ENCODE measurements at regions not wholly inside any gene's neighbourhood (a gene's known extent, or its start where the extent isn't known, plus 50 kb on each side); places are given as distances from the start of the nearest gene placed in this dataset.

GRCh38 chr3:3403700-3404099 lies 224.2 kb upstream of the CRBN start:
- H3K27ac Mint-ChIP-seq: no peak overlapping the region
- intact Hi-C loops (cut with micrococcal nuclease): no loop called here
- peaks cover 5% of the 10 kb centered on the region for H3K36me3 Mint-ChIP-seq (ENCODE audit: low read depth)
- H3K9me3 Mint-ChIP-seq: peaks cover 7% of the 10 kb centered on the region
- ATAC-seq: no peak
- no peak overlapping the region for H3K4me3 Mint-ChIP-seq
- CTCF ChIA-PET: no interaction called here
- peaks cover 1% of the 10 kb centered on the region for H3K27me3 Mint-ChIP-seq
- POLR2A ChIA-PET: no interaction called here
- DNase-seq: no peak
- TF ChIP-seq CTCF (IDR thresholded peaks at IDR 0.05): no peak
- H3K4me1 Mint-ChIP-seq (ENCODE audit: low read depth): no peaks in the 10 kb centered on the region

GRCh38 chr3:3392946-3393345 lies 213.5 kb upstream of the CRBN start:
- intact Hi-C loops (cut with micrococcal nuclease): no loop called here

GRCh38 chr3:3383461-3383860 lies 204.0 kb upstream of the CRBN start:
- Mint-ChIP-seq H3K36me3 (ENCODE audit: low read depth) (no peaks in the 10 kb centered on the region), H3K4me1 (ENCODE audit: low read depth) (no peaks in the 10 kb centered on the region), H3K27ac (no peak overlapping the region), H3K9me3 (no peaks in the 10 kb centered on the region), H3K4me3 (no peak overlapping the region), H3K27me3 (no peaks in the 10 kb centered on the region)
- TF ChIP-seq CTCF (IDR thresholded peaks at IDR 0.05): no peak
- intact Hi-C loops (cut with micrococcal nuclease): no loop called here
- ChIA-PET POLR2A (no interaction called here), CTCF (no interaction called here)
- no peak for DNase-seq
- no peak for ATAC-seq

More at GRCh38 chr3:3392946-3393345, 213.5 kb upstream of the CRBN start:
- no peak overlapping the region for H3K27ac Mint-ChIP-seq
- no peak for ATAC-seq
- DNase-seq: no peak
- no peak overlapping the region for H3K4me3 Mint-ChIP-seq
- H3K9me3 Mint-ChIP-seq: peaks cover 2% of the 10 kb centered on the region
- no peaks in the 10 kb centered on the region for H3K4me1 Mint-ChIP-seq (ENCODE audit: low read depth)
- ChIA-PET CTCF (no interaction called here), POLR2A (no interaction called here)
- H3K36me3 Mint-ChIP-seq (ENCODE audit: low read depth): no peaks in the 10 kb centered on the region
- H3K27me3 Mint-ChIP-seq: no peaks in the 10 kb centered on the region
- TF ChIP-seq CTCF (IDR thresholded peaks at IDR 0.05): no peak

GRCh38 chr3:3372210-3372777 lies 192.8 kb upstream of the CRBN start:
- no peak for TF ChIP-seq CTCF (IDR thresholded peaks at IDR 0.05)
- peaks cover 16% of the 10 kb centered on the region for H3K9me3 Mint-ChIP-seq

GRCh38 chr3:3368306-3368705 lies 188.8 kb upstream of the CRBN start:
- ChIA-PET CTCF (no interaction called here), POLR2A (interaction anchor here (0.6 kb wide), 1 partner anchor 1709 kb away, joined by 3 read pairs; no protein-coding TSS in a partner anchor)
- no peak overlapping the region for H3K27ac Mint-ChIP-seq
- no peak for ATAC-seq
- H3K27me3 Mint-ChIP-seq: no peaks in the 10 kb centered on the region
- intact Hi-C loops (cut with micrococcal nuclease): no loop called here
- H3K4me1 Mint-ChIP-seq (ENCODE audit: low read depth): no peaks in the 10 kb centered on the region
- H3K36me3 Mint-ChIP-seq (ENCODE audit: low read depth): no peaks in the 10 kb centered on the region
- no peak for TF ChIP-seq CTCF (IDR thresholded peaks at IDR 0.05)
- DNase-seq: no peak
- no peaks in the 10 kb centered on the region for H3K9me3 Mint-ChIP-seq
- no peak overlapping the region for H3K4me3 Mint-ChIP-seq

More at GRCh38 chr3:3372210-3372777, 192.8 kb upstream of the CRBN start:
- DNase-seq (no peak), ATAC-seq (no peak)
- ChIA-PET CTCF (no interaction called here), POLR2A (no interaction called here)
- Mint-ChIP-seq H3K27me3 (peaks cover 8% of the 10 kb centered on the region), H3K36me3 (ENCODE audit: low read depth) (no peaks in the 10 kb centered on the region), H3K4me3 (no peak overlapping the region), H3K27ac (no peak overlapping the region), H3K4me1 (ENCODE audit: low read depth) (no peaks in the 10 kb centered on the region)
- intact Hi-C loops (cut with micrococcal nuclease): no loop called here

Data from activated CD8-positive, alpha-beta T cell treated with anti-CD3 and anti-CD28 coated beads for 36 hours (primary cell).